ENCODE measurements at regions not wholly inside any gene's neighbourhood (a gene's known extent, or its start where the extent isn't known, plus 50 kb on each side); places are given as distances from the start of the nearest gene placed in this dataset.

- no peak for DNase-seq
Observed at GRCh38 chr1:63127376-63127775, 195.0 kb upstream of the FOXD3 start.

GRCh38 chr1:63128556-63128955, 193.8 kb upstream of the FOXD3 start:
- DNase-seq: no peak

GRCh38 chr1:63129184-63129583, 193.2 kb upstream of the FOXD3 start:
- no peak for DNase-seq

- no peak for DNase-seq
Observed at GRCh38 chr1:63129855-63130254, 192.5 kb upstream of the FOXD3 start.

DNA sequence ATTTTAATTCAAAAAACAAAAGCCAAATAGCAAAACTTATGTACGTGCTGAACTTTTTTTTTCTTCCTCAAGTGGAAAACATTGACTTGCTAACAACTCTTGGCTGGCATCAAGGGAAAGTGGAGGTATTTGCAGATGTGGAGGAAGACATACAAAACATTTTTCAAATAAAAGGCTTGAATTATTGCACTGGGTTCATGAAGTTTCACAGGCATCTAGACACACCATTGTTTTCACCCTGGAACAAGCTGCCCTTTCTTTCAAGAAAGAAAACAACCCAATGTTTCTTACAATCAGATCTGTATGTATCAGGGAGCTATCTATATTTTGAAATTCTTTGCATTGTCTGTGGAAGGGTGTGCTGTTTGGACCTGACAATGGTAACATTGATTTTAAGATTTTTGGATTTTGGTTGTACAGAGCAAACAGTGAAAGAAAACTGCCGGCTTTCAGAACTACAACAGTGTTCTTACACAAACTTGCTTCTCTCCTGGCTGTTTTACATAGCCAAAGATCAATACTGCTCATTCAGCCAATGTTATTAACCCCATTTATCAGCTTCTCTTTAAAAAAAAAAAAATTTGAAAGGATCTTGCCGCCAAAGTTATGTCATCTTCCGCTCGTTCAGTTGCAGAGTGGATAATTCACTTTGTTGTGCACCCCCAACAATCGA, 187.7 kb upstream of the FOXD3 start:
- DNase-seq: no peak

- no peak for DNase-seq
Observed at GRCh38 chr1:63135174-63135512, 187.2 kb upstream of the FOXD3 start.

- no peak for DNase-seq
Observed at GRCh38 chr1:63135801-63136200, 186.6 kb upstream of the FOXD3 start.

GRCh38 chr1:63142001-63142400, 180.4 kb upstream of the FOXD3 start:
- DNase-seq: no peak

GRCh38 chr1:63143482-63143881, 178.9 kb upstream of the FOXD3 start:
- DNase-seq: no peak

- DNase-seq: no peak
Observed at GRCh38 chr1:63147783-63148182, 174.6 kb upstream of the FOXD3 start.

- DNase-seq: peak; percentile 12
Observed at GRCh38 chr1:63148825-63149645, 173.3 kb upstream of the FOXD3 start.

- DNase-seq: no peak
Observed at GRCh38 chr1:63152572-63152971, 169.8 kb upstream of the FOXD3 start.

DNA sequence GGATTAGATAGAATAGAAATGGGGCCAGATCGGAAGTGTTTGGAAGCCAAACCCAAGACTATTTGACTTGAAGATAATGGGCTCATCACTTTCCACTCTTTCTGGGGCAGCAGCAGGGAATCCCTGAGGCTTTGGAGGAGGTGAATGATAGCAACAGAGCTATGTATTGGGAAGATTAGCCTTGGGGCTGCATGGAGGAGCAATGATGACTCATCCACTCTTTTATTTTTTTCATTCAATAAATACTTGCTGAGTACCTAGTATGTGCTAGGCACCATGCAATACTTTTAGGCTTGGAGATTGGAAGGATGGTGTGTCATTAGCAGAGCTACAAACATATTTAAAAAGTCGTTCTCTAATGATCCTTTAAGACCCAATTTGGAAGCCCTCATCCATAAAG, 166.9 kb upstream of the FOXD3 start:
- DNase-seq: no peak

GRCh38 chr1:63157085-63157484, 165.3 kb upstream of the FOXD3 start:
- no peak for DNase-seq

DNA sequence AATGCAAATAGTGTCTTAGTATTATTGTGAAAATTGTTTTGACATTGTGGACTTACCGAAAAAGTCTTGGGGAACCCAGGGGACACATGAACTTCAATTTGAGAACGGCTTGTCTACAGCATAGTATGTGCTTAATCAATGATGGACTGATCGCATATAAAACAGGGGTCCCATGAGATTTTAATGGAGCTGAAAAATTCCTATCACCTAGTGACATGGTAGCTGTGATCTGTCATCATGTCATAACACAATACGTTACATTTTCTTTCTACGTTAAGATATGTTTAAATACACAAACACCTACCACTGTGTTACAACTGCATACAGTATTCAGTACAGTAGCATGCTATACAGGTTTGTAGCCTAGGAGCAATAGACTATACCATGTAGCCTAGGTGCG, 153.3 kb upstream of the FOXD3 start:
- DNase-seq: no peak

DNA sequence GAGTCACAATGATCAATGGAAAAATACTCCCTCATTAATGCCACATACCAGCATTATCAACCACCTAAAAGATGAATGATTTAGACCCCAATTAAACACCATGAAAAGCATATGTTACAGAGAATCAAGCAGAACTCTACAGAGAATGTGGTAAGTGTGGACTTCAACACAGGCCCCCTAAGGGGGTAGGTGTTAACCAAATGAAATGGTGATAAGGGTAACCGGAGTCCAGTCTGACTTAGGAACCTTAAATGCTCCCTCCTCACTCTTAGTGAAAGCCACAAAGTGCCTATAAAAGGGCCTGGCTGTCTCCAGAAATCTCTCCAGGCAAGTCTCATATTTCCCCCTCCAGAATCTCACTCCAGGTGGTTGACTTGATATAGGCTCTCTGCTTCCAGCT, 149.2 kb upstream of the FOXD3 start:
- DNase-seq: no peak

GRCh38 chr1:63189677-63190076, 132.7 kb upstream of the FOXD3 start:
- no peak for DNase-seq

DNA sequence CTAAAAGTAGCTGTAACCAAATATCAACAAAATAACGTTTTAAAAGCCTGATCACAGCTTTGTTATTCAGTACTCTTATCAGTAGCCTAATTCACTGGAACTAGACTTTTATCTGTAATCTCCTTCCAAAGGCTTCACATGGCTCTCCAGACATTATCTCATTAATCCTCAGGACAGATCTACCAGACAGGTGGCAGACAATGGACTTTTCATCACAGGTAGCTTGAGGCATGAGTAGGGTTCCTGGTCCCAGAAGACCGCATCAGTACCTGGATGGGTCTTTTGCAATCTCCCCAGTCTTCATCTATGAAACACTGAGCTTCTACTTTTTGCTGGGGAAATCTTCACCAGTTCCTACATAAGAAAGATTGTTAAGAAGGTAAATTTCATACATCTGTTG, 132.2 kb upstream of the FOXD3 start:
- DNase-seq: no peak

GRCh38 chr1:63198871-63199394, 123.4 kb upstream of the FOXD3 start:
- DNase-seq: no peak

DNA sequence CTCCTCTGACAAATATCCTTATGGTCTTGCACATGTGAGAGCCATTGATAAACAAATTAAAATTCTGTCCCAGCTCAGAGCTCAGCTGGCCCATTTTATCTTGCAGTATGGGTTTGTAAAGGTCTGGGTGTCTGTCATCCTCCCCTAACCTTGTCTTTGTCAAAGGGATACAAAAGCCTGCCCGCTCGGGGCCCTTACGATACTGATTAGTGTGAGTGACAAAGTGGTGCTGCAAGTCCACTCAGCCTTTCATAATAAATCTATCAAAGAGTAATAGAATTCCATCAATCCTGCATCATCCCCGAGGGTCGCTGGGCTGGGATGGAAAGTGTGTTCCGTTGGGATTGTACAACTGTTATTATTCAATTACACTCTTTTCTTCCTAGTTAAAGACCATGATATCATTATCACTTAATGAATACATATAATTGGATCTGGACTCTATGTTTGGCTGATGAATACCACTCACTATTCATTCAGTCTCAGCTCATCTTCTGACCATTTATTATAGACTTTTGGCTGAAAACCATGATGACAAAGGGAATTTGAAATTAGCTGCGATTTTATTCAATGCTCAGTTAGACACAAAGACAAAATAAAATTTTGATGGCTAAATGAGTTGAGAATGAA, 122.5 kb upstream of the FOXD3 start:
- DNase-seq: no peak

DNA sequence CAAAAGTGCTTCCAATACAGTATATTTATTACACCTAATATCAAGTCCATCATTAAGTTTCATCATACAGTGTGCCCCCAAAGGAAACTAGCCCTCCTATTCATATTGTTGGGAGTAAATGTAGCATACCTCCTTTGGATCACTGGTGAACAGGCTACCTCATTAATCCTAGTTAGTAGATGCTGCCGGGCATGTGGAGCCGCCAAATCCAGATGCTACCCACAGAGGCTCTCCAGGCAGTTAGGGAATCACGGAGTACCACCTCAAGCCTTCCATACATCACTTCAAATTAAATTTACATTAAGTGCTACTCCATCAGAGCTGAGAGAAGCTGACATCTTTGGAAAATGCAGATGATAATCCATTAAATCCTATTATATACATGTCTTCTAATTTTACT, 121.7 kb upstream of the FOXD3 start:
- no peak for DNase-seq

DNA sequence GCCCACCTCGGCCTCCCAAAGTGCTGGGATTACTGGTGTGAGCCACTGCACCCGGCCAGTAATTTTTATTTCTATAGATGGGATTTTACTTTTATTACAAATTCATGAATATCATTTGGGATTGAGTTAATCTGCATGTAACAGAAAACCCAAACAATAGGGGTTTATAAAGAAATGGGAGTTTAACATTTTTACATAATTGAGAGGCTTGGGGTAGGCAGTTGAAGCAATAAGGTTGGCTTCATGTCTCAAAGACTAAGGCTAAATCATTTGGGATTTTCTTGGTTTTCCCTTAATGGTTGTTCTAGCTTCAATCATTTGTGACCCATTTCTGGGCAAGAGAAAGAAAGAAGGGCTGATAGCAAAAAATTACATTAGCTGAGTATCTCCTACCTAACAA, 118.7 kb upstream of the FOXD3 start:
- DNase-seq: no peak

GRCh38 chr1:63205776-63206175, 116.6 kb upstream of the FOXD3 start:
- DNase-seq: no peak

GRCh38 chr1:63214553-63214952, 107.8 kb upstream of the FOXD3 start:
- DNase-seq: no peak

All from NCI-H446 treated with DMSO at 0.1 percent for 48 hours (cell line).